ENCODE measurements at regions not wholly inside any gene's neighbourhood (a gene's known extent, or its start where the extent isn't known, plus 50 kb on each side); places are given as distances from the start of the nearest gene placed in this dataset.

DNA sequence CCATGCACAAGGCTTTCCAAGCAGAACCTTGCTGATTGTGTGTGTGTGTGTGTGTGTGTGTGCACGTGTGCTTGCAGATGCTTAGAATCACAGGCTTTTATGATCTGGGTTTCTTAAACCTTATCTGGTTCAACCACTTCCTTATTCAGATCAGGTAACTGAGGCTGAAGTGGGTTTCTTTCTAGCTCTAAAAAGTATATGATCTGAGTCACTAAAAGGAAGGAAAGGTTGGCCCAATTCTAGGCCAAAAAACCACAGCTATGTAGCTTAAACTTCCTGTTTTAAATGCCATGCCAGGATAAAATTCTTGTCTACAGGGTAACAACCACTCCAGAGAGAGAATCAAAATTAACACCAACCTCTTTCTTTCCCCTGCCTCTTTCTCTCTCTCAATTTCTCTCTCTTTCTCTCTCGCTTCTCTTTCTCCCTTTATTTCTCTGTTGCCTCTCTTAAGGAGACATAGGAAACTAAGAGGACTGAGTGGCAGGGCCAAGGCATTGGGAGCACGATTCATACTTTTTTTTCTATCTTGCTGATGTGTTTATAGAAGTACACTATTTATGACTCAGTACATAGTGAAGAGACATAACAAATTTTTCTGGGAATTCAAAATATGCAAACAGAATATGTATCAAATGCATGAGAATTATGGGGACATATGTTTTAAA lies 140.3 kb downstream of the TRIB2 start:
- no peaks in the 10 kb centered on the region for H3K36me3 ChIP-seq
- no peak overlapping the region for H3K27ac ChIP-seq (replicated peaks in 1 of 4)
- intact Hi-C loops (cut with DNase I): no loop called here
- 66% methylated on average over 3 of the region's 3 CpGs for WGBS
- H3K9me3 ChIP-seq: no peaks in the 10 kb centered on the region
- H3K4me3 ChIP-seq: no peak overlapping the region
- H3K4me1 ChIP-seq: peaks cover 5 to 10% (median 6%) of the 10 kb centered on the region in 4 donors
- H3K27me3 ChIP-seq: no peaks in the 10 kb centered on the region
- no peak for DNase-seq (ENCODE audit: extremely low spot score)
- TF ChIP-seq POLR2A (IDR thresholded peaks at IDR 0.05; ENCODE audit: low read depth): no peak
- no peak for TF ChIP-seq EP300 (IDR thresholded peaks at IDR 0.05)
- no peak for TF ChIP-seq POLR2AphosphoS5 (IDR thresholded peaks at IDR 0.05)
- TF ChIP-seq, protein P1, sequence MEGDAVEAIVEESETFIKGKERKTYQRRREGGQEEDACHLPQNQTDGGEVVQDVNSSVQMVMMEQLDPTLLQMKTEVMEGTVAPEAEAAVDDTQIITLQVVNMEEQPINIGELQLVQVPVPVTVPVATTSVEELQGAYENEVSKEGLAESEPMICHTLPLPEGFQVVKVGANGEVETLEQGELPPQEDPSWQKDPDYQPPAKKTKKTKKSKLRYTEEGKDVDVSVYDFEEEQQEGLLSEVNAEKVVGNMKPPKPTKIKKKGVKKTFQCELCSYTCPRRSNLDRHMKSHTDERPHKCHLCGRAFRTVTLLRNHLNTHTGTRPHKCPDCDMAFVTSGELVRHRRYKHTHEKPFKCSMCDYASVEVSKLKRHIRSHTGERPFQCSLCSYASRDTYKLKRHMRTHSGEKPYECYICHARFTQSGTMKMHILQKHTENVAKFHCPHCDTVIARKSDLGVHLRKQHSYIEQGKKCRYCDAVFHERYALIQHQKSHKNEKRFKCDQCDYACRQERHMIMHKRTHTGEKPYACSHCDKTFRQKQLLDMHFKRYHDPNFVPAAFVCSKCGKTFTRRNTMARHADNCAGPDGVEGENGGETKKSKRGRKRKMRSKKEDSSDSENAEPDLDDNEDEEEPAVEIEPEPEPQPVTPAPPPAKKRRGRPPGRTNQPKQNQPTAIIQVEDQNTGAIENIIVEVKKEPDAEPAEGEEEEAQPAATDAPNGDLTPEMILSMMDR (IDR thresholded peaks at IDR 0.05): no peak

DNA sequence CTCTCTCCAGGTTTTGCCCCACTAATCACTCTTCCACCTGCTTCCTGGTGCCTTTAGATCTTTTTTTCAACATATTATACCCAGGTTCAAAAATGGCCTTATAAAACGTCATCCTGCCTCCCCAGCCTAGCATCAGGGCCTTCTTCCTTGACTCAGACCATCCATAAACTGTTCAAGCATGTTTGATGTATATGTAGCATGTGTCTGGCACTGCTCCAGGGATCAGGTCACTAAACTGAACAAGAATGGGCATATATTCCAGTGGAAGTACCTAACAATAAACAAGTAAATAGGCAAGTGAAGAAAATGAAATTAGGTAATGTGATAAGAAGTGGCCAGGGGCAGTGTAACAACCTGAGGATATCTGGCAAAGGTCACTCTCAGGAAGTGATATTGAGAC lies 141.2 kb downstream of the TRIB2 start:
- Histone ChIP-seq H3K27me3 (no peaks in the 10 kb centered on the region), H3K36me3 (no peaks in the 10 kb centered on the region), H3K4me1 (peaks cover 5 to 10% (median 6%) of the 10 kb centered on the region in 4 donors), H3K4me3 (no peak overlapping the region), H3K27ac (replicated peaks in 1 of 4) (no peak overlapping the region), H3K9me3 (no peaks in the 10 kb centered on the region)
- TF ChIP-seq EP300 (IDR thresholded peaks at IDR 0.05) (no peak), POLR2A (IDR thresholded peaks at IDR 0.05; ENCODE audit: low read depth) (no peak), POLR2AphosphoS5 (IDR thresholded peaks at IDR 0.05) (no peak)
- TF ChIP-seq, protein P1 (IDR thresholded peaks at IDR 0.05): no peak
- no peak for DNase-seq (ENCODE audit: extremely low spot score)
- intact Hi-C loops (cut with DNase I): no loop called here
- 79% methylated on average over 1 of the region's 1 CpG for WGBS

DNA sequence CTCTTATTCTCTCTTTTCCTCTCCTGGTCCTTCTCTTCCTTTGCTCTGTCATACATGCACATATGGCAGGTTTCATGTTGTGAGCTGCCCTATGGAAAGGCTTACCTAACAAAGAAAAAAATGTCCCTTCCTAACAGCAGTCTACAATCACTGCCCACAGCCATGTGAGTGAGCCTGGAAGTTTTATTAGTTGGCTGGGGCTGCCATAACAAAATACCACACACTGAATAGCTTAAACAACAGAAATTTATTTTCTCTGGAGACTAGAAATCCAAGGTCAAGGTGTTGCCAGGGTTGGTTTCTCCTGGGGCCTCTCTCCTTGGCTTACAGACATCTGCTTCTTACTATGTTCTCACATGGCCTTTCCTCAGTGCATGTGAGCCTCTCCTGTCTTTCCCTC lies 142.1 kb downstream of the TRIB2 start:
- intact Hi-C loops (cut with DNase I): no loop called here
- no peak for TF ChIP-seq EP300 (IDR thresholded peaks at IDR 0.05)
- TF ChIP-seq POLR2A (IDR thresholded peaks at IDR 0.05; ENCODE audit: low read depth): no peak
- TF ChIP-seq, protein P1 (IDR thresholded peaks at IDR 0.05): no peak
- no peak for TF ChIP-seq POLR2AphosphoS5 (IDR thresholded peaks at IDR 0.05)
- H3K9me3 ChIP-seq: peaks cover 0 to 5% (median 4%) of the 10 kb centered on the region in 4 donors

DNA sequence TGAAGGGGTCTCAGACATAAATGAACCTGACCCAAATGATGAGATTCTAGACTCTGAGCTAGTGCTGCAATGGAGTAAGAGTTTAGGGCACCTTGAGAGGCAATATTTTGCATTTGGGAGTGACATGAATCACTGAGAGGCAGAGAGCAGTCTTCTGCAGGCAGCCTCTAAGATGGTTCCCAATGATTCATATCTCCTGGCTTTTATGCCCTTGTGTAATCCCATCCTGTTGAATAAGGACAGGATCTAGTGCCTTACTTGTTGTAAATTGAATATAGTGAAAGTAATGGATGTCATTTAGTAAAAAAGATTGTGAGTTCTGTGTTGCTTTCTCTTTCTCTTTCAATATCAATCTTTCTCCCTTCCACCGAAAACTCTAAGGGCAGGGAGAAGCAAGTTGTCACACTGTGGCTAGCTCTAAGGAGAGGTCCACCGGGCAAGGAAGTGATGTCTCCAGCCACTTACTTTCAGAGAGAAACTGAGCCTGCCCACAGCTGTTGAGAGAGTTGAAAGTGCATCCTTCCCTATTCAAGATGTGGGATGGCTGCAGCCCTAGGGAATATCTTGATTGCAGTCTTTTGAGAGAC lies 144.7 kb downstream of the TRIB2 start:
- Histone ChIP-seq H3K27me3 (no peaks in the 10 kb centered on the region), H3K36me3 (no peaks in the 10 kb centered on the region), H3K4me1 (peaks cover 5 to 10% (median 6%) of the 10 kb centered on the region in 4 donors), H3K9me3 (peaks cover 0 to 10% (median 8%) of the 10 kb centered on the region in 4 donors), H3K4me3 (no peak overlapping the region), H3K27ac (replicated peaks in 1 of 4) (peak overlapping the region in 1 of 4 donors; percentile 8)
- no peak for DNase-seq (ENCODE audit: extremely low spot score)
- intact Hi-C loops (cut with DNase I): no loop called here
- TF ChIP-seq POLR2AphosphoS5 (IDR thresholded peaks at IDR 0.05) (no peak), POLR2A (IDR thresholded peaks at IDR 0.05; ENCODE audit: low read depth) (no peak)
- 70% methylated on average over 2 of the region's 2 CpGs for WGBS

More for the DNA sequence above, 142.1 kb downstream of the TRIB2 start:
- no peaks in the 10 kb centered on the region for H3K27me3 ChIP-seq
- peaks cover 5 to 10% (median 6%) of the 10 kb centered on the region in 4 donors for H3K4me1 ChIP-seq
- no peak for DNase-seq (ENCODE audit: extremely low spot score)
- no peak overlapping the region for H3K4me3 ChIP-seq
- no peaks in the 10 kb centered on the region for H3K36me3 ChIP-seq
- H3K27ac ChIP-seq (replicated peaks in 1 of 4): no peak overlapping the region

DNA sequence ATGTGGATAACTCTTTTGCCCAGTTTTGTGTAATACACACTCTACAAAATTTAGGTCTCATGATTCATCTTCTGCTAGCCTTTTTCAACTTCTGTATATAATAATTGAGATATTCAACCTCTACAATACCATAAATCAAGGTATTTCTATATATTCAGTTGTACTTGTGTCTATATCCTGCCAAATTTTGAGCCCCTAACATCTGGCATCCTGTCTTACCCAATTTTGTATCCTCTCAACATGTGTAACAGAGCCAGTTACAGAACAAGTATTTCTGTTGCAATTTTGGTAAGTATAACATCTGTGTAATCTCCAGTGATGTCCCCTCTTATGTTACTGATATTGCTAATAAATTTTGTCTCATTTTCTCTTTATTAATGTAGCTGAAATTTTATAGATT lies 145.8 kb downstream of the TRIB2 start:
- no peak for TF ChIP-seq POLR2AphosphoS5 (IDR thresholded peaks at IDR 0.05)
- no peak for TF ChIP-seq EP300 (IDR thresholded peaks at IDR 0.05)
- TF ChIP-seq POLR2A (IDR thresholded peaks at IDR 0.05; ENCODE audit: low read depth): no peak
- TF ChIP-seq, protein P1 (IDR thresholded peaks at IDR 0.05): no peak
- Histone ChIP-seq H3K36me3 (no peaks in the 10 kb centered on the region), H3K4me1 (peaks cover 4 to 10% (median 5%) of the 10 kb centered on the region in 4 donors), H3K27ac (replicated peaks in 1 of 4) (no peak overlapping the region), H3K27me3 (no peaks in the 10 kb centered on the region), H3K9me3 (peaks cover 0 to 10% (median 8%) of the 10 kb centered on the region in 4 donors), H3K4me3 (no peak overlapping the region)
- intact Hi-C loops (cut with DNase I): no loop called here
- DNase-seq (ENCODE audit: extremely low spot score): no peak
